HG03139 (cell line): ENCODE measurements at regions not wholly inside any gene's neighbourhood (a gene's known extent, or its start where the extent isn't known, plus 50 kb on each side); places are given as distances from the start of the nearest gene placed in this dataset.

Experiments
- ATAC-seq: cut with Tn5 transposase; IDR thresholded peaks from one replicate; pipeline ENCODE4 v1.9.1; 2021; ENCODE audit not compliant: unreplicated experiment

- ATAC-seq: no peak
Measured at GRCh38 chr5:32504329-32504988, 59.9 kb upstream of the ZFR start.

GRCh38 chr5:32503261-32503660, 58.7 kb upstream of the ZFR start:
- ATAC-seq: no peak

- no peak for ATAC-seq
Measured at GRCh38 chr5:32501071-32502002, 56.8 kb upstream of the ZFR start.

GRCh38 chr5:32500181-32500580, 55.6 kb upstream of the ZFR start:
- no peak for ATAC-seq

- ATAC-seq: no peak
Measured at GRCh38 chr5:32499261-32499660, 54.7 kb upstream of the ZFR start.

GRCh38 chr5:32498484-32498883, 53.9 kb upstream of the ZFR start:
- ATAC-seq: no peak

- ATAC-seq: no peak
Measured at GRCh38 chr5:32496104-32496503, 51.6 kb upstream of the ZFR start.

GRCh38 chr5:32494827-32495226, 50.3 kb upstream of the ZFR start:
- no peak for ATAC-seq
